SKM-1 treated with dmso at 0.1 percent for 144 hours (cell line): ENCODE measurements at regions not wholly inside any gene's neighbourhood (a gene's known extent, or its start where the extent isn't known, plus 50 kb on each side); places are given as distances from the start of the nearest gene placed in this dataset.

Experiments
- DNase-seq: peaks from one replicate; lab custom pipeline; 2025; ENCODE audit not compliant: unreplicated experiment; lab: John Stamatoyannopoulos, UW

DNA sequence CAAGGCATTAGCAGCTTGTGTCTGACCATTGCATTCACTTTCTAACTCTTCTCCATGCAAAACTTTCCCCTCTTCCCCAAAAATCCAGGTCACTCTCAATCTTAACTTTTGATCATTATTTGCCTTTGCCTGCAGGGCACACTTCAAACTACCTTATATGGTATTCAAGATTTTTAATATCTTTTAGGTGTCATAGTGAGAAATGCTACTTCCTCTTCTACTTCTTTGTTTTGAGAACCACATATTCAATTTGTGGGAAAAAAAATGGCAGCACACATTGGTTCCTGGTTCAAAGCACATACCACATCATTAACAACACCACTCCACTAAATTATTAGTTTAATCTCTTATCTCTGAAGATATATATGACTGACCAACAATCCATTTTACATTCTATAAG is 1267.0 kb upstream of the CITED2 start:
- DNase-seq, result no peak

- DNase-seq, result no peak
These were observed 1262.5 kb upstream of the CITED2 start for GRCh38 chr6:140636908-140637402.

DNA sequence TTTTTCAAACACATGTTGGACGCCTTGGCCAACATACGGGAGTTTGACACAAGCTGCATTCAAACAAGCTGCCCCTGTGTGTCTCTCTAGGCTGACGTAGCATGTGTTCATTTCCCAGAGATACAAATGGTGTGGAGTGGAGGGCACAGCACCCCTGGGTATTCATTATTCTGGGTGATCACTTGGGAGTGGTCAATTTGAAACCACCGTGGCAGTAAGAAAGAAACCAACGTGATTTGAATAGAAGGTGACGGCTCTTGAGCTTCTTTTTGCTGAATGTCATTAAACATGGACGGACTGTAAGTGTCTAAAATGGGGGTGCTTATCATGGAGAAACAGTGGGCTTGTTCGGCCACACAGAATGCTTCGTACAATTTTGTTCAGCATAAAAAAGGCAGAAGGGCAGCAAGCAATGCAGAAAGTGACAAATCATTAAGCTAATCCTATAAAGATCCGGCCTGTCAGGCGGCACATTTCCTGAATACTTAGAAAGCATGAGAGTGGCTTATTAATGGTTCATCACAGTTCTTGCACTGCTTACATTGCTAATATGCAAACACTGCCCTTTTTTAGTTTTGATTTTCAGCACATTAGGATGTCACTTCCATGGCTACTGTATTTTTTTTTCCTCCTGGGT is 1261.9 kb upstream of the CITED2 start:
- DNase-seq, result no peak

- DNase-seq, result no peak
These were observed 1252.6 kb upstream of the CITED2 start for GRCh38 chr6:140627002-140627401.

- no peak for DNase-seq
These were observed 1249.0 kb upstream of the CITED2 start for GRCh38 chr6:140623498-140623897.

- DNase-seq, result no peak
These were observed 1246.0 kb upstream of the CITED2 start for GRCh38 chr6:140620496-140620895.

GRCh38 chr6:140609956-140610355 is 1235.5 kb upstream of the CITED2 start:
- DNase-seq, result no peak

GRCh38 chr6:140609321-140609720 is 1234.9 kb upstream of the CITED2 start:
- no peak for DNase-seq

- no peak for DNase-seq
These were observed 1230.3 kb upstream of the CITED2 start for GRCh38 chr6:140604786-140605185.

DNA sequence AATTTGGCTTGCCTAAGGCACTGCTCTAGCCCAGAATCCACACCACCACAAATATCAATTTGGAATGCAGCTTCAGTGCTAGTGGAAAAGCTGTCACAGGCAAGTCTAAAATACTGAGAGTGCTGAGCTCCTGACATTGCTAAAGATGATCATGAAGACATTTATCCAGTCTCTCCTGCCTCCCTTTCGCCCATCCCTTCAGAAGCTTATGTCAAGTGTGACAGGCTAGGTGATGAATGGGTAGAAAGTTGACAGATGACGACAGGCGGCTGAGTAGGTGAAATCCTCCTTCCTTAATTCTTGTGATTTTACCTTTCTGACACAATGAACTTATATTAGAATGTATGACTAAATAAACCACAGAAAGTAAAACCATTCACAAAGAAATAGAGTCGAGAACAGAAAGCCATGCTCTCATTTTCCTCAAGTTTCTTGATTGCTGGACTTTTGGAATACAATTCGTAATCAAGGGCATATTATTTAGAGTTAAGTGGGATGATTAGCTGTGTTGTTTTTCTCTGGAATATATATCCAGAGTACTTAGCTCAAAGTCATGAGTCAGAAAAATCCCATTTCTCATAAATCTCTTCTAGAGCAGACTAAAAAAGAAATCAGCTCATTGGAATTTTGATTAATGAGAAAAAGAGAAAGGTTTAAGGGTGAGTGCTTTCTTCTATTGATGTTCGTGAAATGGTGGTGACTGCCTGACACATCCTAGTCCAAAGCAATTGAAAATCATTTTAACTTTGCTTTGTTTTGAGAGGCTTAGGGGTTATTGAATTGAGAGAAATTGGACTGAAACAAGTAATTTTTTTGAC is 1228.2 kb upstream of the CITED2 start:
- DNase-seq, result no peak

- DNase-seq, result no peak
These were observed 1226.8 kb upstream of the CITED2 start for GRCh38 chr6:140601021-140601808.

- no peak for DNase-seq
These were observed 1225.5 kb upstream of the CITED2 start for GRCh38 chr6:140599916-140600315.

DNA sequence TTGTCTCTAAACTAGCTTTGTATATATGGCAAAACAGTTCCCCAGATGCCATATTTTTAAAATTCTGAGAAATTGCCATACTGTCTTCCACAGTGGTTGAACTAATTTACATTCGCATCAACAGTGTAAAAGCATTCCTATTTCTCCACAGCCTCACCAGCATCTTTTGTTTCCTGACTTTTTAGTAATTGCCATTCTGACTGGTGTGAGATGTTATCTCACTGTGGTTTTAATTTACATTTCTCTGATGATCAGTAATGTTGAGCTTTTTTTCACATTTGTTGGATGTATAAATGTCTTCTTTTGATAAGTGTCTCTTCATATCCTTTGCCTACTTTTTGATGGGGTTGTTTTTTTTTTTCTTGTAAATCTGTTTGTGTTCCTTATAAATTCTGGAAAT is 1222.7 kb upstream of the CITED2 start:
- no peak for DNase-seq

DNA sequence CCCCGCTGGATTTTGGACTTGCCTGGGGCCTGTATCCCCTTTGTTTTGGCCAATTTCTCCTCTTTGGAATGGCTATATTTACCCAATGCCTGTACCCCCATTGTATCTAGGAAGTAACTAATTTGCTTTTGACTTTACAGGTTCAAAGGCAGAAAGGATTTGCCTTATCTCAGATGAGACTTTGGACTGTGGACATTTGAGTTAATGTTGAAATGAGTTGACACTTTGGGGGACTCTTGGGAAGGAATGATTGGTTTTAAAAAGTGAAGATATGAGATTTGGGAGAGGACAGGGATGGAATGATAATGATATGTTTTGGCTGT is 1220.3 kb upstream of the CITED2 start:
- DNase-seq, result no peak

GRCh38 chr6:140592877-140593276 is 1218.4 kb upstream of the CITED2 start:
- DNase-seq, result no peak

- no peak for DNase-seq
These were observed 1216.2 kb upstream of the CITED2 start for GRCh38 chr6:140590641-140591040.

- no peak for DNase-seq
These were observed 1212.1 kb upstream of the CITED2 start for GRCh38 chr6:140586426-140587061.

GRCh38 chr6:140581601-140582000 is 1207.2 kb upstream of the CITED2 start:
- DNase-seq, result no peak

GRCh38 chr6:140579918-140580317 is 1205.5 kb upstream of the CITED2 start:
- DNase-seq, result no peak

DNA sequence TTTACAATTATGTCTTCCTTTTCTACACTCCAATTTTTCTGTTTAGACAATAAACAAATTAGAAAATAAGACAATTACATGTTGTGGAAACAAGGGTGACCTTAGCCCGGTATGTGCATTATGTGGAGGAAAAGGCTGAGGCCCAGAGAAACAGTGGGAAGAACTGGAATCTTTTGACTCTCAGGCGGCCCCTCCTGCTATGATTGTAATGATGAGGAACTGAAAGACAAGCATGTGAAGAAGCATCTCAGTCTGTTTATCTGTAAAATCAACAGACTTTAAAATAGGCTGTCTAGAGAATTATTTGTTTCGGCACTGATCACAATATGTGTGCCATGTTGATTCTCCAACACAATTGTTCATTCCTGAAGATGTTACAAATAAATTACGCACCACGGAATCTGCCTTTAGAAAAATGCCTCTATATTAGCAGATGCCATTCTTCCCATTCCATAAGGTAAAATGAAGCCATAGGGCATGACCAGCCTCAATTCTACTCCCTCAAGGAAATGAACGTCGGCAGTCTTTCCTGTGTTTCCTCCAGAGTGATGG is 1201.6 kb upstream of the CITED2 start:
- DNase-seq, result no peak

DNA sequence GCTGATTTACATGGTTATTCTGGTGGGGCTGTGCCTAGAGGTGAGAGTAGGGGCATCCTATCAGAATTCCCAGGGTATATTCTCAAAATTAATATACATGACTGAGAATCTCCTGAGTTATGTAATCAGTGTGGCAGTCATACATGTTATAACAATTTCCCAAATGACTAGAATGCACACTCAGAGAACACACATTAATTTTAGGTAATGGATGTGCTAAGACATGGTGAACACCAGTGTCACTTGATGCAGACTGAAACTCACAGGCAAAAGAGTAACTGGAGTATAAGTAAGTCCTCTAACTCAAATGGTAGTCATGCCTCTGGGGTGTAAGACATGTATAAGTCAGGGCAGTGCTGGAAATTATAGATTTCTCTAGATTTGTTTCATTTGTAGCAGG is 1198.4 kb upstream of the CITED2 start:
- DNase-seq, result no peak
